ENCODE measurements at regions not wholly inside any gene's neighbourhood (a gene's known extent, or its start where the extent isn't known, plus 50 kb on each side); places are given as distances from the start of the nearest gene placed in this dataset.
"Not testable (repeated sequence)": the region's sequence is repeated elsewhere in the genome, so short reads cannot be mapped to it uniquely, and the experiment has no call there.

DNA sequence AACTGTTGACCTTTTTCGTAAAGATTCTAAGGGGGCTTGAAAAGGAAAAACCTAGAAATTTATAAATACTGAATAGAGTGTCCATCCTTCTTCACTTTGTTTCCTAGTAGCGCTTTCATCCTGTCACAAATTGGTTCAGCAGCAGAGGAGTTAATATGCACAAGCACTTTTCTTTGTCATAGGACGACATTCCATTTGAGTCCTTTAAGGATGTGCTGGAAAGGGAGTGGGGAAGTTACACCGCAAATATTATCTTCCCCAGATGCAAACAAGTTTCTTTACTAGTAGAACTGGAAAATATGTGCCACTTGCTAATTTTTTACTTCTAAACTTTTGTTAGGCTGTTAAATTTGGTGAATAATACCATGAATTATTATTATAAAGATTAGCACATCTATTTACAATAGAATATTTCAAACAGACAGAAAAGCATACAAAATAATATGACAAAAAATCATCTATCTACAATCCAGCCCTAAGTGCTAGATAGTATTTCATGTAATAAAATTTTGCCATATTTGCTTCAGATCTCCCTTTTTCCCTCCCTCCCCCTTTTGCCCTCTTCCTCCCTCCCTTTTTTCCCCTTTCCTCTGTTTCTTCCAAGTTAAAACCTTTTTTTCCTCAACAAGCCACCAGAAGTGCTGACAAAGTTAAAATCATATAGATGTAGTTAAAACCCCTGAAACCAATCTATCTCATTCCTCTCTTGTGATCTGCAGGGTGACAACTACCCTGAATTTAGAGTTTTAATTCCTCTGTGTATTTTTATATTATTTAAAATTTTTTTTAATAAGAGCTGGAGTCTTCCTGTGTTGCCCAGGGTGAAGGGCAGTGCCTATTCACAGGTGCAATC, 50.5 kb upstream of the MAP4K3 start:
- DNase-seq (ENCODE audit: low read depth in 3 of 3): no peak

GRCh38 chr2:39488450-39488849, 51.4 kb upstream of the MAP4K3 start:
- DNase-seq (ENCODE audit: low read depth in 3 of 3): no peak

GRCh38 chr2:39490586-39490985, 53.5 kb upstream of the MAP4K3 start:
- no peak for DNase-seq (ENCODE audit: low read depth in 3 of 3)

DNA sequence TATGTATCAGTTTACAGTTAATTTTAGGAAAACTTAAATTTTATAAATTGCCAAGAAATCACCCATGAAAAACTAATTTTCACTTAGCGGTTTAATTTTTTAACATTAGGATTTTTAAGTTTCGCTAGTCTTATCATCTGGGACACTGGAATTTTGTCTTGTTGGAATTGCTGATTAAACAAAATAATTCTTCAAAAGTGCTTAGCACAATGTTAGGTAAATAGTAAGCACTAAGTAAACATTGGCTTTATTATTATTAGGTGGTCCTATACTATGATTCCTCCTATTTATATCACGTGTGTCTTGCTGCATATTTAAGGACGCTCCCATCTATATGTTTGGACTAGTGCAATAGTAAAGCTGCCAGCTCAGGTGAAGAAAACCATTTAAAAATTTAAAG, 54.6 kb upstream of the MAP4K3 start:
- DNase-seq (ENCODE audit: low read depth in 3 of 3): no peak

DNA sequence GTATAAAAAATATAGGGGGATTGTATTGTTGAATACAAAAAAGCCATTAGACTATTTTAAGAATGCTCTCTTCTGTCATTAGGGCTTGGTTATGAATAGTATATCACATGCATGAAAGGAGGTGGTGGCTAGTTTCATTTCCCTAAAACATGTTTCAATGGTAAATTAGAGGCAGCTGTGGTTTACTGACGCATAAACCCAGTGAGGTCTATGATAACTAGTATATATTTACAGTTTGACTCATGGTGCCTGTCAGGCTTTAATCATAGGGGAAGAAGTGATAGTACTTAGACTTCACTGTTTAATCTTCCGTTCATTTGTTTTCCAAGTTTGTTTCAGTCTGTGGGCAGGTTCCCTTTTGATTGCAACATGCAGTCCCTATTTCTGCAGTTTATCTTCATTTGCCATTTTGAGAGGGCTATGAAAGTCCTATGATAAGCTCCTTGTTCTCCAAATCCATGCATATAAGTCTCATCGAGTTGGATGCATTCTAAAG, 55.1 kb upstream of the MAP4K3 start:
- DNase-seq (ENCODE audit: low read depth in 3 of 3): peak in 1 of 3 donors; percentile 31

GRCh38 chr2:39492716-39493115, 55.6 kb upstream of the MAP4K3 start:
- no peak for DNase-seq (ENCODE audit: low read depth in 3 of 3)

- DNase-seq (ENCODE audit: low read depth in 3 of 3): no peak
Observed at GRCh38 chr2:39494784-39495251, 57.7 kb upstream of the MAP4K3 start.

- DNase-seq (ENCODE audit: low read depth in 3 of 3): no peak
Observed at GRCh38 chr2:39497082-39497801, 60.2 kb upstream of the MAP4K3 start.

- not testable (repeated sequence) for DNase-seq (ENCODE audit: low read depth in 3 of 3)
Observed at GRCh38 chr2:39498176-39498575, 61.1 kb upstream of the MAP4K3 start.

- DNase-seq (ENCODE audit: low read depth in 3 of 3): no peak
Observed at GRCh38 chr2:39498786-39499185, 61.7 kb upstream of the MAP4K3 start.

DNA sequence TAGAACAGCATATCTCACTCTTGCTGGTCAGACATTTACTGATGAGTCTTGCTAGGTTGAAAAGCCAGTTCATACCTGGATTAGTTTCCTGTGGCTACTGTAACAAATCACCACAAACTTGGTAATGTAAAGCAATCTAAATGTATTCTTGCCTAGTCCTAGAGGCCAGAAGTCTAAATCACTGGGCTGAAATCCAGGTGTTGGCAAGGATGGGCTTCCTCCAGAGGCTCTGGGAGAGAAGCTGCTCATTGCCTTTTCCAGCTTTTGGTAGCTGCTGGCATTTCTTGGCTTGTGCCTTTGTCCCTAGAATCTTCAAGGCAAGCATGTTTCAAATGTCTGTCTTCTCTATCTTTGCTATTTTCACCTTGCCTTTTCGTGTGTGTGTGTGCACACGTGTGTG, 62.3 kb upstream of the MAP4K3 start:
- no peak for DNase-seq (ENCODE audit: low read depth in 3 of 3)

DNA sequence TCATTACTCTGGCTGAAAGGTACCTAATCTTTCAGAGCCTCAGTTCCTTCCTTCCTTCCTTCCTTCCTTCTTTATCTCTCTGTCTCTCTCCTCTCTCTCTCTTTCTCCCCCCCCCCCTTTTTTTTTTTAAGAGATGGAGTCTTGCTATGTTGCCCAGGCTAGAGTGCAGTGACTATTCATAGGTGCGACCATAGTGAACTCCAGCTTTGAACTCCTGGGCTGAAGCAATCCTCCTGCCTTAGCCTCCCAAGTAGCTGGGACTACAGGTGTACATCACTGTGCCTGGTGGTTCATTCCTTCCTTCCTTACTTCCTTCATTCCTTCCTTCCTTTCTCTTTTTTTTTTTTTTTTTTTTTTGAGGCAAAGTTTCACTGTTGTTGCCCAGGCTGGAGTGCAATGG, 64.3 kb upstream of the MAP4K3 start:
- DNase-seq (ENCODE audit: low read depth in 3 of 3): no peak

DNA sequence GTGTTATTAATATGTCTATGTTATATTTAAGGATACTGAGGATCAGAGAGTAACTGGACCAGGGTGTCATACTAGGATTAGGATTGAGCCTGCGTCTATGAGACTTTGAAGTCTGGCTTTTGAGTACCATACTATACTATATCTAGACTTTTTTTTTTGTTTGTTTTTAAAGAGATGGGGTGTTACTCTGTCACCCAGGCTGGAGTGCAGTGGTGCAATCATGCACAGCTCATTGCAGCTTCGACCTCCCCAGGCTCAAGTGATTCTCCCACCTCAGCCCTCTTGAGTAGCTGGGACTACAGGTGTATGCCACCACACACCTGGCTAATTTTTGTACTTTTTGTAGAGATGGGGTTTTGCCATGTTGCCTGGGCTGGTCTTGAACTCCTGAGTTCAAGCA, 66.2 kb upstream of the MAP4K3 start:
- no peak for DNase-seq (ENCODE audit: low read depth in 3 of 3)

GRCh38 chr2:39504790-39505335, 67.8 kb upstream of the MAP4K3 start:
- no peak for DNase-seq (ENCODE audit: low read depth in 3 of 3)

DNA sequence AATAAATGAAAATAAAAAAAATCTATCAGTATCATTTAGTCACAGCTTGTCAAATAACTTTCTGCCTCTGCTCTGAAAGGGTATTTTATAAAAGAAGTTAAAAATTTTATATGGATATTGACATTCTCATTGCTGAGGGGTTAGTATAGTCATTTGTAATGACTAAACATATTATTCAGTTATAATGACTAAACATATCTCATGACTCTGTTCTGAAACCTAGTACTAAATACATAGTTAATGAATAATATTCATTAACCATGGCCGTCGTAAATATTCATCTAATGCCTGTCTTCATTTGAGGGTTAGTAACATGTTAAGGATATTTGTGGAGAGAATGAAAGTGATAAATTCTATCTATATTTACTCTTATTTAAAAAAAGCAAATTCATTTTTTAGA, 69.1 kb upstream of the MAP4K3 start:
- DNase-seq (ENCODE audit: low read depth in 3 of 3): no peak

- DNase-seq (ENCODE audit: low read depth in 3 of 3): no peak
Observed at GRCh38 chr2:39508198-39508597, 71.1 kb upstream of the MAP4K3 start.

DNA sequence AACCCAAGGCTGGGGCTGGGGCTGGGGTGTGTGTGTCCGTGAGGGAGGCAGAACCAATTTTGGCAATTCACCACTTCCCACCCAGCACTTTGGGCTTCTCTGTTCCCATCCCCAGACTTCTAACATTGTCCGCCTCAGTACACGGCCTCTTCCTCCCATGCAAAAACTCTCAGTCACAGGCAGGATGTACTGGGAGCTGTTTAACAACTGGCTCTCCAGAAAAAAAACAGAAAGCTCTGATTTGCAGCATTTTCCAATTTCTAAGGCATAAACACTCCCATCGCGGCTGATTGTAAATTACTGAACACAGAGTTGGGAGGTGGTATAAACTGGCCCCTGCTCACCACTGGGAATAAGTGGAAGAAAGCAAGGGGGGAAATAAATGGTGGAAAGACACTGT, 73.1 kb upstream of the MAP4K3 start:
- DNase-seq (ENCODE audit: low read depth in 3 of 3): no peak

GRCh38 chr2:39511219-39511604, 74.1 kb upstream of the MAP4K3 start:
- no peak for DNase-seq (ENCODE audit: low read depth in 3 of 3)

DNA sequence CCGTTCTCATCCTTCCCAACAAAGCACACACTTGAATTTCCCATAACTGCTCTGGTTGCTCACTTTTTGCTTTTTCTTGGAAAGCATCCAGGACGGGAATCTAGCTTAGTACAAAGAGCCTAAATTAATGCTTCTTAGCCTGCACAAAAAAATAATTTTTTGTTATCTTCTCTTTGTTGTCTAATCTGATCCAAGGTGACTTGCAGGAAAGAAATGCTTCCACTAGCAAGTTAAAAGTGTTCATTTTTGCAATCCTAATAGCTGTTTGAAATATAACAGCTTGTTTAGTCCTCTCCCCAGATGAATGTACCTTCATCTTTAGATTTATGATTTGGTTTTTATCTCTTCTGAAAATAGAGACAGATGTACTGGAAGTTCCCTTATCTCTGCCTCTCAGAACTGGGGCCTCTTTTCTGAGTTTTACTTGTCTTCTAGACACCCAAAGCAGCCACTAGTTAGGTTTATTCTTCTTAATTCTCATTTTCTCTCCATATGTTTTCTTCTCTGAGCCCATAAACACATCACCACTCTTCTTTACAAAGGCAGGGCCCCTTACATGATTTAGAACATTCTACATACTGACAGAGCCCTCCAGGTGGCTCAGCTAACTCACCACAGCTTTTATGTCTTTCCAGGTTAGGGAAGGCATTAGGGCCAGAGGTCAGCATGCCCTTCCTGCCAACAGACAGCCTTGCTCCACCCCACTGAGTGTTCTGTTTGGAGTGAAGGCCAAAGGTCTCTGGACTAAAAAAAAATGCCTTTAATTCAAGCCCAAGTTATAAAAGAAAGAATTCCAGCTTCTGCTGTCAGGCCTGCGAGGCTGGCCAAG, 74.7 kb upstream of the MAP4K3 start:
- no peak for DNase-seq (ENCODE audit: low read depth in 3 of 3)

GRCh38 chr2:39512434-39512935, 75.4 kb upstream of the MAP4K3 start:
- DNase-seq (ENCODE audit: low read depth in 3 of 3): no peak

GRCh38 chr2:39512941-39513340, 75.9 kb upstream of the MAP4K3 start:
- no peak for DNase-seq (ENCODE audit: low read depth in 3 of 3)

Data from stimulated activated CD4-positive, alpha-beta T cell treated with anti-CD3 and anti-CD28 coated beads, TNF-alpha, amount 100 ng/mL, for 48 hours (primary cell).